Osteoblast (primary cell): ENCODE measurements at regions not wholly inside any gene's neighbourhood (a gene's known extent, or its start where the extent isn't known, plus 50 kb on each side); places are given as distances from the start of the nearest gene placed in this dataset.

Experiments used
- DNase-seq: peaks from one replicate; pipeline ENCODE4 v3.0.0; 2011; ENCODE audit warnings: low spot score, mixed read lengths; ENCODE audit not compliant: insufficient read length; ENCODE audit errors: missing footprints
- H2AFZ ChIP-seq: 2 replicates; pipeline ENCODE4 v1.6.0; 2011; ENCODE audit warnings: mild to moderate bottlenecking, low read length
- H3K27ac ChIP-seq: 2 replicates; pipeline ENCODE4 v1.5.1; 2011; ENCODE audit warnings: mild to moderate bottlenecking, low read depth, low read length, moderate library complexity
- H3K27me3 ChIP-seq: 2 replicates; pipeline ENCODE4 v1.6.0; 2012; ENCODE audit warnings: mild to moderate bottlenecking, control low read depth, inconsistent platforms, low read length, moderate library complexity; ENCODE audit not compliant: insufficient read depth
- H3K36me3 ChIP-seq: 2 replicates; pipeline ENCODE4 v1.5.1; 2011; ENCODE audit warnings: mild to moderate bottlenecking, low read length, control low read depth, moderate library complexity; ENCODE audit not compliant: insufficient read depth
- H3K4me1 ChIP-seq: 2 replicates; pipeline ENCODE4 v1.5.1; 2011; ENCODE audit warnings: mild to moderate bottlenecking, low read length, control low read depth, moderate library complexity; ENCODE audit not compliant: insufficient read depth
- H3K4me2 ChIP-seq: 2 replicates; pipeline ENCODE4 v1.6.0; 2011; ENCODE audit warnings: mild to moderate bottlenecking, low read length; ENCODE audit not compliant: insufficient read depth
- H3K4me3 ChIP-seq: fragments of 200-600 bp; sonication (generic); 3 replicates; pipeline ENCODE4 v1.5.1; 2012; ENCODE audit warnings: mild to moderate bottlenecking, low read length, inconsistent platforms; ENCODE audit not compliant: insufficient read depth
- H3K79me2 ChIP-seq: 2 replicates; pipeline ENCODE4 v1.6.0; 2012; ENCODE audit warnings: mild to moderate bottlenecking, low read length, control low read depth, inconsistent platforms; ENCODE audit not compliant: insufficient read depth
- H3K9me3 ChIP-seq: 2 replicates; pipeline ENCODE4 v1.5.1; 2011; ENCODE audit warnings: low read depth, low read length, control low read depth
- H4K20me1 ChIP-seq: 2 replicates; pipeline ENCODE4 v1.6.0; 2012; ENCODE audit warnings: mild to moderate bottlenecking, low read length, control low read depth; ENCODE audit not compliant: insufficient read depth
- TF ChIP-seq, protein P1 (sequence below): IDR thresholded peaks from 2 replicates; pipeline ENCODE4 v1.5.1; 2011; ENCODE audit warnings: mild to moderate bottlenecking, low read depth, low read length, moderate library complexity; ENCODE audit errors: extremely low read depth

DNA sequence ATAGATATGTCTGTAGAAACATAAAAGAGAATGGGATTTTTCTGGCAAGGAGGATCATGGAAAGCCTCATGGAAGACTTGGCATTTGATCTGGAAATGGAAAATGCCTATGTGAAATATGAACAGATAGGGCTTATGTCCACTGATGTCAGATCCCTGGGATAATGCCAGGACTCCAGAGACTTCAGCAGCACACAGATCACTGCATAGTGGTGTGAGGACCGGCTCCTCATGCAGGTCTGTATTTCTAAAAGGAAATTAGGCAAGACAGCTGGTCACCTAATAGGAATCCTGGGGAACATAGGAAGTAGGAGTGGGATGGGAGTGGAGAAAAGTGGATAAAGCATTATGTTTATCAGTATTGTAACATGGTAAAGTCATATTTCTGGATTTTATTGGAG is 56.8 kb upstream of the IPO9 start:
- Histone ChIP-seq H3K4me3 (no peak overlapping the region), H2AFZ (no peak overlapping the region), H3K9me3 (peaks cover 2% of the 10 kb centered on the region), H3K36me3 (peaks cover 3% of the 10 kb centered on the region), H3K4me1 (peaks cover 68% of the 10 kb centered on the region), H4K20me1 (no peaks in the 10 kb centered on the region), H3K4me2 (no peak overlapping the region), H3K27me3 (no peaks in the 10 kb centered on the region), H3K79me2 (peaks cover 68% of the 10 kb centered on the region), H3K27ac (peak overlapping the region; percentile 74)
- DNase-seq = no peak
- TF ChIP-seq, protein P1, sequence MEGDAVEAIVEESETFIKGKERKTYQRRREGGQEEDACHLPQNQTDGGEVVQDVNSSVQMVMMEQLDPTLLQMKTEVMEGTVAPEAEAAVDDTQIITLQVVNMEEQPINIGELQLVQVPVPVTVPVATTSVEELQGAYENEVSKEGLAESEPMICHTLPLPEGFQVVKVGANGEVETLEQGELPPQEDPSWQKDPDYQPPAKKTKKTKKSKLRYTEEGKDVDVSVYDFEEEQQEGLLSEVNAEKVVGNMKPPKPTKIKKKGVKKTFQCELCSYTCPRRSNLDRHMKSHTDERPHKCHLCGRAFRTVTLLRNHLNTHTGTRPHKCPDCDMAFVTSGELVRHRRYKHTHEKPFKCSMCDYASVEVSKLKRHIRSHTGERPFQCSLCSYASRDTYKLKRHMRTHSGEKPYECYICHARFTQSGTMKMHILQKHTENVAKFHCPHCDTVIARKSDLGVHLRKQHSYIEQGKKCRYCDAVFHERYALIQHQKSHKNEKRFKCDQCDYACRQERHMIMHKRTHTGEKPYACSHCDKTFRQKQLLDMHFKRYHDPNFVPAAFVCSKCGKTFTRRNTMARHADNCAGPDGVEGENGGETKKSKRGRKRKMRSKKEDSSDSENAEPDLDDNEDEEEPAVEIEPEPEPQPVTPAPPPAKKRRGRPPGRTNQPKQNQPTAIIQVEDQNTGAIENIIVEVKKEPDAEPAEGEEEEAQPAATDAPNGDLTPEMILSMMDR = no peak

DNA sequence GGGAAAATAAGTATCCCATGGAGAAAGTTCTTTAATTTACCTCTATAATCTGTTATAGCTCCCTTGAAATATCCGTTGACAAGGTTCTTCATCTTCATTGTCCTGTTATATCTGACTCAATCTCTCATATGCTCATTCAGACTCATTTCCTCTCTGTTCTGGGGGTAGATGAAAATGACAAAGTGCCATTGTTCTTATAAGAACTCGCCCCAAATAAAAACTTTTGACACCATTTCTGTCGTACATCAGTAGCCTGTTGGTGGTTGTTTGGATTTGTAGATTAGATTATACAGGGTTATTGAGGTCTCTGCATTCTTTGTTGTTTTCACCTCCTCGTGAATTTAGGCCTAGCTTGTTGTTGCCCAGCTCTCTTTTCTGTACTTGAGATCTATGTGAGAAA is 55.2 kb upstream of the IPO9 start:
- Histone ChIP-seq H3K4me2 (no peak overlapping the region), H3K27me3 (no peaks in the 10 kb centered on the region), H3K4me3 (no peak overlapping the region), H4K20me1 (no peaks in the 10 kb centered on the region), H3K27ac (peak overlapping the region; percentile 96), H3K9me3 (peaks cover 2% of the 10 kb centered on the region), H3K36me3 (peaks cover 3% of the 10 kb centered on the region), H2AFZ (no peak overlapping the region), H3K4me1 (peaks cover 68% of the 10 kb centered on the region), H3K79me2 (peaks cover 57% of the 10 kb centered on the region)
- no peak for DNase-seq
- TF ChIP-seq, protein P1 = no peak

DNA sequence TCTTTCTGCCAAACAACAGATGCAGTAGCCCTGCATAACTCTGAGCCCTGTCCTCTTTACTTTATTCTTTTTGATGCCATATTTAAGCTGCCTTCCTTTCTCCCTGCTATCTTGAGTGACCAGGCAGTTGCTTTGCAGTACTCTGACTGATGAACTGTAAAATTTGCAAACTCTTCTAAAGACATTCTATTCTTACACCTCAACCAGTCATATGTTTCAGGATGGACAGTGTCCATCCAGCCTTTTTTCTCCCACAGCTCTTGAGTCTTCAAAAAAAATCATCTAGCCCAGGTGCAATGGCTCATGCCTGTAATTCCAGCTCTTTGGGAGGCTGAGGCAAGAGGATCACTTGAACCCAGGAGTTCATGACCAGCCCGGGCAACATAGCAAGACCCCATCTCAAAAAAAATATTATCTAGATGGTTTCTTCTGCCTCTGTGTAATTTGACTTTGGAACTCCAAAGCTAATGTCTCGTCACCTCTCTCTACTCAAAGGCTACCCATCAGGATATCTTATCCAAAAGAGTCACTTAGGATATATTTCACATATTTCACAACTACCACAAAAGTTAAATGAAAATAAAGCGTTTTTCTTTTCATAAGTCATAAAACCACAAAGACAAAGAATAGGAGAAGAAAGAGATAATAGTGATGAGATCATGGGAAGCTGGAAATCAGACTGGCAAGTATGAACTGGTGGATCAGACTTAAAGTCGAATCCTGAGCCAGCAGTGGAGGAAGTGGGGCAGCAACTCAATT is 54.6 kb upstream of the IPO9 start:
- Histone ChIP-seq H3K4me1 (peaks cover 67% of the 10 kb centered on the region), H2AFZ (no peak overlapping the region), H3K4me2 (peak overlapping the region; percentile 35), H3K27ac (peak overlapping the region; percentile 96), H3K27me3 (no peaks in the 10 kb centered on the region), H3K9me3 (peaks cover 2% of the 10 kb centered on the region), H4K20me1 (no peaks in the 10 kb centered on the region), H3K4me3 (no peak overlapping the region), H3K36me3 (peaks cover 3% of the 10 kb centered on the region), H3K79me2 (peaks cover 54% of the 10 kb centered on the region)
- TF ChIP-seq, protein P1 = no peak
- DNase-seq = no peak

DNA sequence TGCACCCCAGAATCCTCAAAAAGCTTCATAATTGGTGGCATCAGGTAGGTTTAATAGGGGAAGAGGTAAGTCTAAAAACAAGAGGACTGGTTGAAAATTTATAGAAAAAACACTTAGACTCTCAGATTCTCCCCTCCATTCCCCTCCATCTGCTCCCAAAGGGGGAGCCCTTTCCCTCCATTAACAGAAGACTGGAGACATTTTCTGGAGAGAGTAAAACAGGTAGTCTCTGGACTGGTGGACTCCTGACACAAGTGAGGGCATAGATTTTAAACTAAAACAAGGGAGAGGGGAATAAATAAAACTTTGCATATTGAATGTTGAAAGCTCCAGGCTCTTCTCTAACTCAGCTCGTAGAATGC is 54.0 kb upstream of the IPO9 start:
- TF ChIP-seq, protein P1 = peak; percentile 30
- peaks cover 64% of the 10 kb centered on the region for H3K4me1 ChIP-seq
- peaks cover 3% of the 10 kb centered on the region for H3K36me3 ChIP-seq
- H3K4me3 ChIP-seq = no peak overlapping the region
- no peak for DNase-seq
- H3K4me2 ChIP-seq = peak overlapping the region; percentile 35
- no peaks in the 10 kb centered on the region for H4K20me1 ChIP-seq
- peak overlapping the region; percentile 96 for H3K27ac ChIP-seq
- peaks cover 58% of the 10 kb centered on the region for H3K79me2 ChIP-seq
- H2AFZ ChIP-seq = no peak overlapping the region
- peaks cover 2% of the 10 kb centered on the region for H3K9me3 ChIP-seq
- no peaks in the 10 kb centered on the region for H3K27me3 ChIP-seq
